ENCODE measurements at regions not wholly inside any gene's neighbourhood (a gene's known extent, or its start where the extent isn't known, plus 50 kb on each side); places are given as distances from the start of the nearest gene placed in this dataset.

- no peak for DNase-seq (ENCODE audit: low read depth in 2 of 2, low spot score in 1 of 2)
Observed at GRCh38 chr18:73742957-73743356, 404.7 kb downstream of the FBXO15 start.

- no peak for DNase-seq (ENCODE audit: low read depth in 2 of 2, low spot score in 1 of 2)
Observed at GRCh38 chr18:73741946-73742345, 405.7 kb downstream of the FBXO15 start.

- no peak for DNase-seq (ENCODE audit: low read depth in 2 of 2, low spot score in 1 of 2)
Observed at GRCh38 chr18:73739098-73739497, 408.5 kb downstream of the FBXO15 start.

- no peak for DNase-seq (ENCODE audit: low read depth in 2 of 2, low spot score in 1 of 2)
Observed at GRCh38 chr18:73737990-73738389, 409.6 kb downstream of the FBXO15 start.

- no peak for DNase-seq (ENCODE audit: low read depth in 2 of 2, low spot score in 1 of 2)
Observed at GRCh38 chr18:73735836-73736235, 411.8 kb downstream of the FBXO15 start.

GRCh38 chr18:73733806-73734314 is 413.8 kb downstream of the FBXO15 start:
- no peak for DNase-seq (ENCODE audit: low read depth in 2 of 2, low spot score in 1 of 2)

- no peak for DNase-seq (ENCODE audit: low read depth in 2 of 2, low spot score in 1 of 2)
Observed at GRCh38 chr18:73733376-73733775, 414.3 kb downstream of the FBXO15 start.

GRCh38 chr18:73728657-73729056 is 419.0 kb downstream of the FBXO15 start:
- no peak for DNase-seq (ENCODE audit: low read depth in 2 of 2, low spot score in 1 of 2)

- DNase-seq (ENCODE audit: low read depth in 2 of 2, low spot score in 1 of 2) = no peak
Observed at GRCh38 chr18:73724958-73725357, 422.7 kb downstream of the FBXO15 start.

- no peak for DNase-seq (ENCODE audit: low read depth in 2 of 2, low spot score in 1 of 2)
Observed at GRCh38 chr18:73719611-73720010, 428.0 kb downstream of the FBXO15 start.

- no peak for DNase-seq (ENCODE audit: low read depth in 2 of 2, low spot score in 1 of 2)
Observed at GRCh38 chr18:73717570-73717969, 430.1 kb downstream of the FBXO15 start.

- DNase-seq (ENCODE audit: low read depth in 2 of 2, low spot score in 1 of 2) = no peak
Observed at GRCh38 chr18:73715210-73715670, 432.4 kb downstream of the FBXO15 start.

- no peak for DNase-seq (ENCODE audit: low read depth in 2 of 2, low spot score in 1 of 2)
Observed at GRCh38 chr18:73714466-73714865, 433.2 kb downstream of the FBXO15 start.

- DNase-seq (ENCODE audit: low read depth in 2 of 2, low spot score in 1 of 2) = no peak
Observed at GRCh38 chr18:73711256-73711655, 436.4 kb downstream of the FBXO15 start.

- DNase-seq (ENCODE audit: low read depth in 2 of 2, low spot score in 1 of 2) = no peak
Observed at GRCh38 chr18:73708591-73708990, 439.0 kb downstream of the FBXO15 start.

- no peak for DNase-seq (ENCODE audit: low read depth in 2 of 2, low spot score in 1 of 2)
Observed at GRCh38 chr18:73707035-73707434, 440.6 kb downstream of the FBXO15 start.

- no peak for DNase-seq (ENCODE audit: low read depth in 2 of 2, low spot score in 1 of 2)
Observed at GRCh38 chr18:73697353-73697752, 450.3 kb downstream of the FBXO15 start.

- no peak for DNase-seq (ENCODE audit: low read depth in 2 of 2, low spot score in 1 of 2)
Observed at GRCh38 chr18:73696698-73697097, 450.9 kb downstream of the FBXO15 start.

GRCh38 chr18:73696171-73696570 is 451.5 kb downstream of the FBXO15 start:
- DNase-seq (ENCODE audit: low read depth in 2 of 2, low spot score in 1 of 2) = no peak

- no peak for DNase-seq (ENCODE audit: low read depth in 2 of 2, low spot score in 1 of 2)
Observed at GRCh38 chr18:73693091-73693490, 454.5 kb downstream of the FBXO15 start.

GRCh38 chr18:73691624-73692023 is 456.0 kb downstream of the FBXO15 start:
- DNase-seq (ENCODE audit: low read depth in 2 of 2, low spot score in 1 of 2) = no peak

- DNase-seq (ENCODE audit: low read depth in 2 of 2, low spot score in 1 of 2) = no peak
Observed at GRCh38 chr18:73691118-73691517, 456.5 kb downstream of the FBXO15 start.

GRCh38 chr18:73690222-73690621 is 457.4 kb downstream of the FBXO15 start:
- no peak for DNase-seq (ENCODE audit: low read depth in 2 of 2, low spot score in 1 of 2)

All from stimulated activated CD8-positive, alpha-beta memory T cell treated with anti-CD3 and anti-CD28 coated beads, Interleukin-4, amount 100 ng/mL, for 4 hours (primary cell).